Fibroblast of upper back skin (primary cell): ENCODE measurements at regions not wholly inside any gene's neighbourhood (a gene's known extent, or its start where the extent isn't known, plus 50 kb on each side); places are given as distances from the start of the nearest gene placed in this dataset.
"Not testable (repeated sequence)": the region's sequence is repeated elsewhere in the genome, so short reads cannot be mapped to it uniquely, and the experiment has no call there.

Experiments
- DNase-seq: peaks from one replicate; pipeline ENCODE4 v3.0.0-alpha.2; 2013

DNA sequence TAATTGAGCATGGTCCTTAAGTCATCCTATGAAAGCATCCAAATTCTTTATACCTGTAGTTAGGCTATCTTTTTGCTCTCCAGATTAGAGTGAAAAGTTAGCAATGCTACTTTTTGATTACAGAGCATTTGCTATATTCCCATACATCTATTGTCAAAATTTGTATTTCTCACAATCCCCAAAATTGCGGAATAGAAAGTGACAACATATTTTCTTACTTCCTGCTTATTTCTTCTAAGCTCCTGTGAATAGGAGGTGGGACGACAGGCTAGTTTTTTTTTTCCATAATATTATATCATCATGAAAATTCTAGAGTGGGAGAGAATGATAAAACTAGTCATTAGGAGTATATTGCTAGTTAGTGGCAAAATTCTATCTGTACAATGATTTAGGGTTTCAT is 264.0 kb upstream of the DPYD start:
- no peak for DNase-seq

DNA sequence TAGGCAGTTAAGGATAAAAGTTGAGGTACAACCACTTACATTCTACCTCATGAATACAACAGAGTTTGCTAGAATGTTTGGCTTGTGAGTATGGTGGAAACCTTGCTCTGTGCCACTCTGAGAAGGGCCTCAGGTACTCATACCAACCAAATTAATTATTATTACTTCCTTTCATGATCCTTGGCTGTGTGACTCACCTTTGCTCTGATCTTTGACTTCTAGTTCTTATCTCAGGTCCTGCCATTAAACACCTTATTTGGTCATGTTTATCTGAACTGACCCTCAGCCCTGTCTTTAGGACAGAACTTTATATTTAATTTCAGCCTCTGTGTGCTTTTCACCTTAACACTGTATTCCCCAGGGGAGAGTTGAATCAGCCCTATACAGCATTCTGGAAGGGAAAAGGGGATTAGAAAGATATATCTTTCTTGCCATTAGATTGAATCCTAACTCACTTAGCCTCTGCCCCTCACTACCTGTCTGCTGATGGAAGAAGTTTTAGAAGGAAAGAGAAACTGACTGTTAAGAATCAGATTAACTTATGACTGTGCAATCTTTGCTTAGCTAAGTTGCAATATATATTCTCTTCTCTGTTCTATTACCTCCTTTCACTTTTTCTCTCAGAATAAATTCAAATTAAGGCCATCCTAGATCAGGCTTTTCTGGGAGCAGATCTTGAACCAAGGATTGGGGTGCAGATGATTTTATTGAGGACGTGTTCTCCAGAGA is 260.4 kb upstream of the DPYD start:
- DNase-seq: no peak

DNA sequence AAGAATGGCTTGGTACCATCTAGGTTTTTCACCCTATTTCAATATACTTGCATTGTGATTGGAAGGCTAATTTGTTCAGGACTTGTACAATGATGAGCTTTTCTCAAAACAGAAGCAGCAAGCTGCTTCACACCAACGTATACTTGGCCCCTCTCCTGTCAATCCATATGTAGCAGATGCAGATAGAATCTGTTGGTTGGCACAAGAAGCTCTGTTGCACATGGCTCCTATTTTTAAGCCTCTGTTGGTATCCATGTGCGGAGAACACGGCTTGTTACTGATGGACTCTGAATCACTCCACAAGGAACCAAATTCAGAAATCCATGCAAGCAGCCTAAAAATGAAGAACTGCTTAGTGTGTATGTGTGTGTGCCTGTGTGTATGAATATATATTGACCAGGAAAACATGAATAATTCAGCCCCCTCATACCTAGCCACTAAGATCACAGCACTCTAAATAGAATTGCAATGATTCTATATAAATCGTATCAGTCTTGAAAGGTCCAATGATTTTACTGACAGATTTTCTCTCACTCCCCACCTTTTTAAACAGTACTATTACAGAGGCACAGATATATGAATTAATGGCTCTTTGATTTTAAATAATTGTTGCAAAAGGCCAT is 258.4 kb upstream of the DPYD start:
- DNase-seq: no peak

DNA sequence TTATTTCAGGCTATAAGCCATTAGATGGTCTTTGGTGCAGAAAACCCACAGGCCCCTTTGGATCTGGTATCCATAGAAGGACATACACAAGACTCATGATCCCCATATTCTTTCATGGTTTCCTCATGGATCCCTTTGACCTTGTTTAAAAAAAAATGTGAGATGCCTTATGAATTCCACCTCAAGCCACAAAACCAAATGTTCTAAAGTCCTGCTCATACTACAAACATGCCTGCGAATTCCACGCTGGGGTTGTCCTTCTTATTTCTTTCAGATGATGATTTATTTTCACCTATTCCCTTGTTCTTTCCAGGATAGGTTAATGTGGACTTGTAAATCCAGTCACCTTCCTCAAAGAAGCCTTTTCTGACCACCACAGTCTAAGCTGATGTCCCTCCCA is 256.9 kb upstream of the DPYD start:
- peak; percentile 70 for DNase-seq

DNA sequence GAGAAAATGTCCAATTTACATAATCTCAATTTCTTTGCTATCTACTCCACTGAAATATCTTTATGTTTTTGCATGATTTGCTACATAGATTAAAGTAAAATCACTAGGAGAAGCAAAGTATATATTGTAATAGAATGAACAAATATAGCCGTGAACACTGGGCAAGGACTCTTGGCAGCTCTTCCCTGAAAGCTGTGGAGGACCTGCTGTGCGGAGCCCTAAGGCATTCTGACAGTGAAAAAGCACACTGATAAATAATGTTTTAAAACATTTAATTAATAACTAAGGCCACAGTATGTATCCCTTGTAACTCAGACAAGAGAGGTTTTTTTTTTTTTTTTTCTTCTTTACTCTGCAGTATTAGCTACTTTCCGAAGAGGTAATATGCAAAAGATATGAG is 256.1 kb upstream of the DPYD start:
- DNase-seq: no peak

DNA sequence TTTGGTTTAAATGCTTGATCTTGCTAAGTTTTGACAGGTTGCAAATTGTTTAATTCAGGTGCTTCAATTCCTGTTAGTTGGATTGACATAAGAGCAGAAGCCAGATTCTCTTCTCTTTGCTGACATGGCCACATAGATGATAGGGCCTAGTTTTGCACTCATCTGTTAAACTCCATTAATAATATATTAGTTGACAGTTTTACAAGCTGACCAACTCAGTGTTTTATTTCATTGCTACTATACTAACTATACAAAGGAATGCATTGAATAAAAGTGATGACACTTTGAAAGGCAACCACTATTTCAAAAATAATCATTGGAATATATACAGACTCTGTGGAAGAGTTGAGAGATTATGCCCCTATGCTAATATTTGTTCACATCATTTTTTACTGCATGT is 255.6 kb upstream of the DPYD start:
- DNase-seq: no peak

DNA sequence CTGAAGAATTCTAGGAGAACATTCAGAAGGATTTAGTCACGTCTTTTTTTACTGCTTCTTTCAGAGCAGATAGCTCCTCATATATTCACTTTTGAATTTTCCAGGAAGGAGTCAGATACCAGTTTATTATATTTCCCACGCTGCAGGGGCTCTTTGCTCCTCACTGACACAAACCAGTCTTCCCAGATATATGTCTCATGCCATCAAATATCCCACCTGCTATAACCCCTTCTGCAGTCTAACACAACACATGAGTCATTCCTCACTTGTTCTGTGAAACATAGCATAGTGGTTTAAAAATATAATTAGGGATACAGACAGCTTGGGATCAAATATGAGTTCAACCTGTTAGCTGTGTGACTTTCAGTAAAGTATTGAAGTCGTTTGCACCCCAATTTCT is 251.7 kb upstream of the DPYD start:
- no peak for DNase-seq

DNA sequence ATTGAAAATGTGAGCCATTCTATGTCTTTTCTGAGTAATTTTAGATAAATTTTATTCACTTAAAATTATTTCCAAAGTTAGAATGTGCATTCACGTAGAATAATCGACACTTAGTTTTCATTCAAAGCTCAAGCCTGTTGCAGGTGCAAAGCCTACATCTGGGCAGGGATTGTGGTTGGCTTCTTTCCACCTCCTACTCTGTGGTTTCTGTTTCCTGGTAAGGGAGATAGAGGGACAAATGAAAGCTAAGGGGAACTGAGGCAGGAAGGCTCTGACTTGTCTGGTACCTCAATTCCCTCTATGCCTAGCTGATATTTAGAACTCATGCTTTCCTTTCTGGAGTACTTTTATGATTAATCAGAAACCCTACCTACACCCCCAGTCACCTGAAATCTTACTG is 251.2 kb upstream of the DPYD start:
- DNase-seq: no peak

DNA sequence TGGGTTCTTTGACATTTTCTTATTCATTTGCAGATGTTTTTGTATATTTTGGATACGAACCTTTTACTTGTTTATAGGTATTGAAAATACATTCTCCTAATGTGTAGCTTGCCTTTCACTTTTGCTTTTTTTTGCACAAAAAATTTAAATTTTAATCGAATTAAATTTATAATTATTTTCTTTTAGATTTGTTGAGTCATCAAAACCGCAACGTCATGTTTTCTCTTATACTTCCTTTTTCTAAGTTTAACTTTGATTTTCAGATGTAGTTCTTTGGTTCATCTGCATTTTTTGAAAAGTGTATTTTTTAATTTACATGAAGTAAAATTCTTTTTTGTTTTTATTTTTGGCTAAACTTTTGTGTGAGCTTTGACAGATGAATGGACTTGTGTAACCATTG is 243.7 kb upstream of the DPYD start:
- no peak for DNase-seq

DNA sequence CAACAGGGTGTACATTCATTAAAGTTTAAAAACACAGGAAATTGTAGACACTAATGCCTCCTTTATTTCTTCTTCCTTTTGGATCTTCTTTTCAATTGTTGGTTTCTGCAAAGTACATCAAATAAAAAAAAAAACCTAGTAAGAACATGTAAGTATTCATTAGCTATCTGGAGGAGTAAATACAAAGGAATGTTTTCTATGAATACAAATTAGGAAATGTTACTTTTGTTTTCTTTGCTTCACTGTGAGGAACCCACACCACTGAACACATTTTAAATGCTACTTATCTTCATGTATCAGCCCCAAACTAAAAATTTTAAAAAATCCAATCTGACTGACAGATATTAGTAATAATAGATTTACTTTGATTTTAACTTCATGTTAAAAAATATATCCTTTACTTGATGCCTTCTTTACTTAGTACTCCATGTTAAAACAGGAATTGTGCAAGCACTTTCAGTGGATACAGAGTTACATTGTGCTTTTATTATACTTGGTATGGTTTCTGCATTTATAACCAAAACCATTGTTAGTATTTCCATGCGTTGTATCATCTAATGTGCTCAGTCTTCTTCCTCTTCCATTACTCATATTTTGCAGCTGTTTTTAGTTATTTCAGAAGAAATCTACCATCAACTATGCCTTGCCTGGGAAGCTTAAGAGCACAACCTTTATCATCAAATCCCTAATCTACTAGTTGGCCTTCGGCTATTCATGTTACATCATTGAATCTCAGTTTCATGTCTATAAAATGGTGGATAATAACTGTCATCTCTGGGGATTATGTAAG is 236.9 kb upstream of the DPYD start:
- peak; percentile 84 for DNase-seq

DNA sequence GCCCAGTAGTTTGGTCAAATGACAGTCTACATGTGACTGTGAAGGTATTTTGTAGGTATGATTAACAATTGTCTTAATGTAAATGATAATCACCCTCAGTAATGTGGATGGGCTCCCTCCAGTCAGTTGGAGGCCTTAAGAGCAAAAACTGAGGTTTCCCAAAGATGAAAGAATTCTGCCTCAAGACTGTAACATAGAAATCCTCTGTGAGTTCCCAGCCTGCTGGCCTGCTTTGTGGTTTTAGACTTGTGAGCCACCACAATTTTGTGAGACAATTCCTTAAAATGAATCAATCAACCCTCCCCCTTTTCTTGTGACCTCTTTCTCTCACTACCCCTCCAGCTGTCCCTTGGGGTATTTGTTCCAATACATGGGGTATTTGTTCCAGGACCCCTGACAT is 226.4 kb upstream of the DPYD start:
- peak; percentile 53 for DNase-seq

DNA sequence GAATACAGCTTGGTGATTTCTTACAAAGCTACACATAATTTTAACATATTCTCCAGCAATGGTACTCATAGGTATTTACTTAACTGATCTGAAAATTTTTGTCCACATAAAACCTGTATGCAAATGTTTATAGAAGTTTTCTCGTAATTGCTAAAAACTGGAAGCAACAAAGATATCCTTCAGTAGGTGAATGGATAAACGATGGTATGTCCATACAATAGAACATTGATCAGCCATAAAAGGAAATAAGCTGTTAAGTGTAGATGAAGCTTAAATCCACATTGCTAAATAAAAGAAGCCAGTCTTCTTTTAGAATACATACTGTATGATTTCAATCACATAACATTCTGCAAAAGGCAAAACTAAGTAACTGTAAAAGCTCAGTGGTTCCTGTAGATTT is 224.8 kb upstream of the DPYD start:
- no peak for DNase-seq

DNA sequence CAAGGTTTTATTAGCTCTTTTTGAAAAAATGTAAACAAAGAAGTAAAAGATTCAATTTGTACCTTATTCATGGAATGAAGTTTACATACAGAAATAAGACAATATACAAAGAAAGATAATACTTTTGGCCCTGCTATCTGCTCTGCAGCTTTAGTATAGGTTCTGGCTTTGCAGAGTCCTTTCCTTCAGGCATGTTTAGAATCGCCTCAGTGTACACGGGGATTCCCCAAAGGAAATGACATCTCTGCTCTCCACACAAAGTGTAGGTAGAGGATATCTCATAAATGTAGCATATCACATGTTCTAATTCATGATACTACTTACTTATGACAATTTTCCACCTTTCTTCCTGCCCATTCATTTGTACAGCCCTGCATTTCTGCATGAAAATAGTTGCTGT is 222.6 kb upstream of the DPYD start:
- DNase-seq: no peak

DNA sequence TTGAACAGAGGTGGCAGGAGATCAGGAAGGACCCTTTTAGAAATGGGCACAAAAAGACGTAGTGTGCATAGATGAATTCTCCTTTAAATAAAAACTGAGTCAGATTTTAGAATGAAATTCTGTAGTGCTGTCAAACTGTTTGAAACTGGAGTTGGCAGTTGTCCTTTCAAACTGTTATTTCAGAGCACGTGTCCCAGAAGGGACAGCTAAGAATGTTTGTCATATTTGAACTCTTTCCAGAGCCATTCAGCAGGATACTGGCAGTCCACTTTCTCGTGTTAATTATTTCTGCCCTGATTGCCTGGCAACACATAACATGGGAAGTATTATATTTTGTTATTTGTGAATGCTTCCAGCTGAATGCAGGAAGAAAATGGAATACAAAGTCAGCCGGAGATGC is 212.3 kb upstream of the DPYD start:
- DNase-seq: no peak

DNA sequence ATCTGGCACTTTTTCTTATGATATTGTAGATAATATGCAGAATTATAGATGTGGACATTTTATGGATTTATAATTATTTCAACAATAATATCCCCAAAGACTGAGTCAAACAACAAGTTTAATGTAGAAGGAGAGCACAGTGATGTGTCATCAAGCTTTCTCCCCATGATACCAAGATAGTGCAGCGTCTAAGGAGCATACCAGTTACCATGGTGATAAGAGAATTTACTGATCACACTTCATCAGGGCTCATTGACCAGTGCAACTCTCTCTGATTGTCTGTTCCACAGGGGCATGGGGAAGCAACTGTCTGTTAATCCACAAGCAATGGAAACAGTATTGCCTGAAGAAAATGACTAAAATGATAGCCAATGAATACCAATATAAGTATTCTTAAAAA is 209.6 kb upstream of the DPYD start:
- no peak for DNase-seq

DNA sequence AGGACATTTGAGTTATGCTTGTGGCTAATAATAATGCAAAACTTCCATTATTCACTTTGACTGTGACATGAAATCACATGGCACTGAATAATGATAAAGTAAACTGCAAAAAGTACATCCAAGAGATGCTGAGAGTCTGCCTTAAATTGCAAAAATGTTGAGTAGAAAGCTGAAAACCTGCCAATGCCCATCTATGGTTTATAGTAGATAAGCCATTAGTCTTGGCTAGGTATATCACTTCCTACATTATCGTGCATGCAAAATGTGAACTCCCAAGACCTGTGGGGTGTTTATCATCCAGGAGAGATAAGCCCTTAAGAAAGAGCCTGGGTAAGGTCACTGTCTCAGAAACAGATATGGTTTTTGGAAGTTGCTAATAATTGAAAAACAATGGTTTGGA is 208.7 kb upstream of the DPYD start:
- no peak for DNase-seq

DNA sequence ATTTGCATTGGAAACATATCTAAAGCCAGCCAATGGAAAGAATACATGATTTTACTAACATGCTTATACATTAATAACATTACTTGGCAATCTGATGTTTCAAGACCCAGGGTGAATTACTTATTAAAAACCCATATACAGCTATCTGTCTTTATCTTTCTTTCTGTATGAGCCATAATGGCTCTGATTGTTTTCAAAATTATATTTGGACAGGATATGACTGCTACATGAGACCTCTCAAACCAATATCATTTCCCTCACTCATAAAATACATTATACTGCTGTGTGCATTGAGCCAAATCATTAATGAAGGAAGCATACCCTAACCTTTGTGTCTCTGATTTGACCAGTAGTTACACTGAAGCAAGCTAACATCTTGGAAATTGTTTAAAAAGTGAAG is 205.9 kb upstream of the DPYD start:
- DNase-seq: no peak

DNA sequence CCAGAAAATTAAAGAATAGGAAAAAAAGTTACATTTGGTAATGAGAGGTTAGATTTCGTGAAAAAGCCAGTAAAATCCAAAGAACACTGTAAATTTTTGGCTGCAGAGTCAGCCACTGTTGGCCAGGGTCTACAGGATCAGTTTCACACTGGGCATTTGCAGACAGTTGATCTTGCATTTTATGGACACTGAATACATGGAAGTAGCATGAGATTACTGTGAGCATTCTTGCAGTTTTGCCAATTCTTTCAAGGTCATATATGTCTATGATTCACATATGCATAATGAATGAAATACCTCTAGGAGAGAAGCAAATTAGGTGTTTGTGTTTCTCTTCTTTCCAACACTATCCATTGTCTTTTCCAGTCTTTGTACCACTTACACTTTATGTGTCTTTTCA is 200.8 kb upstream of the DPYD start:
- peak; percentile 68 for DNase-seq

DNA sequence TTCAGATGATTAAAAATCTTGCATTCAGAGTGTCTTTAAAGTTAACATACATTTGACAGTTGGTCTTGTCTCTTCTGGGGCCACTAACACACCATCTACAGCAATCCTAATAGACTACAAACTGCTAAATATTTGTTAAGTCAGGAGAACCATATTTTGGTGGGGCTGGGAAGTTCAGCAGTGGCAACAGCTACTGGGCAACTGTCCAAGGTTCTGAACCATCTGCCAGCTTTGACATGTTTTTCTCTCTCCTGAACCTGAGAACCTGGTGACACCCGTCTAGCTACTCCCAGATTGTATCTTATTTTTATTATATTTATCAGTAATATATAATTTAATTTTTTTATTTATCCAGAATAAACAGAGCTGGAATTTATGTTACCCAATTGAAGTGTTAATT is 199.0 kb upstream of the DPYD start:
- peak; percentile 18 for DNase-seq

DNA sequence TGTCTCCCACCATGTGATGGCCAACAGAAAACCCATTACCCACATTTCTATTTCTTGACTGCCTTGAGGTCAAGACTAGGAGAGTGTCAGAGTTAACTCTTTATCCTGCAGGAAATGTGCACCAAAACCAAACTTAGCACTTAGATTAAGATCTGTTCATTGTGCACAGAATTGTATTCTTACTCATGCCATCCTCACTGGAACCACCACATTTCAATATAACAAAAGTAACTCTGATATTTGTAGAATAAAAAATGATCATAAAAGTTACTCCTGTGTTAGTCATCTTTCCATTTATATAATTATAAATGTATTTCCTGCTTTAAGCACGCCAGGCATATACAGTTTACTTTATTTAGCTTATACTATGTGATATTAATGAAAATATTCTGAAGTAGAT is 193.0 kb upstream of the DPYD start:
- no peak for DNase-seq

DNA sequence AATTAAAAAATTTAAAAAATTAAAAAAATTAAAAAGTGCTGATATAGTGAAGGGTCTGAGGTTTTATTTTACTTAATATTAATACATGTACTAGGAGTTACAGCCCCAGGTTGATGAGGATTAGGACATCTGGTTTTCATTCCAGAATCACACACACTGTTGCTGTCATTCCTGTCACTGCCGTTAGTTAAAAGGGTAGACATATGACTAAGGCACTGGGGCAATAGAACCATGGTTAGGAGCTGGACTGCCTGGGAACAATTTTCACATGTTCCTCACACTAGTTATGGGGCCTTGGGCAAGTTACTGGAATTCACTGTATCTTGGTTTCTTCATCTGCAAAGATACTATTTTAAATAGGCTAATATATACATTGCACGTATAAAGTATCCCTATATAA is 191.8 kb upstream of the DPYD start:
- DNase-seq: peak; percentile 44

DNA sequence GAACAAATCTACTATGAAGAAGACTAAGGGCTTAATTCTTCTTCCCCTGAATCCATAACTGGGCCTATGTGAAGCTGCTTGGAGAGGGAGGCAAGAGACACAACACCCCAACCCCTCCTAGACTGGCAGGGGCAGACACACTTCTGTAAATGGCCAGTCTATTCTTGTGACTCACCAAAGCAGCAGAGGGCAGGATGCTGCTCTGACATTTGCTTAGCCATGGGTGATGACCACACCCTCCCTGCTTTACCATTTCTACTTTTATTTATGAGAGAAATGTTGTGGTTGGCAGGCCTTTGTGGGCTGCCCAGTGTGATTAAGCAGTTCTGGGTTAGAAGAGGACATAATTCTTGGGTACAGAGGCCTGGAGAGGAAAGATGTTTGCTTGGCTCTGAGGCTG is 189.8 kb upstream of the DPYD start:
- peak; percentile 15 for DNase-seq

DNA sequence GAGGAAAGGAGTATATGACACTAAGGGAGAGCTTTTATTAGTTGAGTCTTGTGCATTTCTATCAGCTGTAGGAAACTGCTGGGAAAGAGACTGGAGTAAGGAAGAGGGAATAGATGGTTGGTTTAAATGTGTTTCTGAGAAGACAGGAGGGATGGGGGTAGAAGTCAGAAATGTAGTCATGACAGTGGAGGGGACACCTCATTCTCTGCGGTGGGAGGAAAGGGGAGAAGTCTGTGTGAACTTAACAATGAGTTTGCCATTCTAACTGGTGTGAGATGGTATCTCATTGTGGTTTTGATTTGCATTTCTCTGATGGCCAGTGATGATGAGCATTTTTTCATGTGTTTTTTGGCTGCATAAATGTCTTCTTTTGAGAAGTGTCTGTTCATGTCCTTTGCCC is 187.5 kb upstream of the DPYD start:
- not testable (repeated sequence) for DNase-seq

DNA sequence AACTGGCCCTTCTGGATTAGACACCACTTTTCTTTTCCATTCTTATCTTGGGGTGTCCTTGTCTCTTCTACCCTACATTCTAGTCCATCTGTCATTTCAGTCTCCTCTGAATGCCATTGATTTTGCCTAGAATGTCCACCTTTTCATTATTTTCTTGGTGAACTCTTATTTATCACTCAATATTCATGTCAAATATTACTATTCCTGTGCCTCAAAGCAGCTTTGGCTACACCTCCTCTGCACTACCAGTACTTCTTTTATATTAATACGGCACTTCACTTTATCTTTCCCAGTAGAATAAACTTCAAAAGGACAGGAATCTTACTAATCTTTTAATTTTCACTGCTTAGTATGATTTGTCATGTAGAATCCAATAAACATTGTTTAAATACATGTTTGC is 186.4 kb upstream of the DPYD start:
- DNase-seq: no peak
